ENCODE measurements at regions not wholly inside any gene's neighbourhood (a gene's known extent, or its start where the extent isn't known, plus 50 kb on each side); places are given as distances from the start of the nearest gene placed in this dataset.

DNA sequence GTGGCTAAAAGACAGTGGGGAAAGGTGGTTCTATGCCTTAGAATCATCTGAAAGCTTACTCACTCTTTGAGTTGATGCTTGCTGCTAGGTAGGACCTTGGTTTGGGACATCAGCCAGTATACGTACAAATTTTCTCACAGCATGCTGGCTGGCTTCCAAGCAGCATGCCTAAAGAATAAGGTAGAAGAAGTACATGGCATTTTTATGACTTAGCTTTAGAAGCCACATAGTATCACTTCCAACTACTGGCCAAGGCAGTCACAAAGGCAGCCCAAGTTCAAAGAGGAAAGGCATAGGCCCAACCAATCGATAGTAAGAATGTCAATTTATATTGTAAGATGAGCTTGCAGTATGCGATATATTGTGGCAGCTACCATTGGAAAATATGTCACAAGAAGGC, 284.2 kb upstream of the CAND1 start:
- DNase-seq (ENCODE audit: insufficient read length, low spot score) = no peak
- FAIRE-seq = no peak
- TF ChIP-seq POLR2AphosphoS5 (IDR thresholded peaks at IDR 0.05; ENCODE audit: low read depth, low read length) (no peak), POU2F2 (IDR thresholded peaks at IDR 0.05; ENCODE audit: low read depth, low read length) (no peak), SPI1 (IDR thresholded peaks at IDR 0.05; ENCODE audit: low read depth, low read length) (no peak)

- TF ChIP-seq POLR2AphosphoS5 (IDR thresholded peaks at IDR 0.05; ENCODE audit: low read depth, low read length) (no peak), TAF1 (IDR thresholded peaks at IDR 0.05; ENCODE audit: low read depth, low read length) (no peak), POLR2A (IDR thresholded peaks at IDR 0.05; ENCODE audit: low read depth, low read length) (no peak), PAX5 (IDR thresholded peaks at IDR 0.05; ENCODE audit: insufficient read depth, low read length, severe bottlenecking) (no peak), SPI1 (IDR thresholded peaks at IDR 0.05; ENCODE audit: low read depth, low read length) (no peak), POU2F2 (IDR thresholded peaks at IDR 0.05; ENCODE audit: low read depth, low read length) (no peak)
- no peak for DNase-seq (ENCODE audit: insufficient read length, low spot score)
- no peak for FAIRE-seq
Measured at GRCh38 chr12:66999141-66999540, 270.0 kb upstream of the CAND1 start.

- no peak for FAIRE-seq
- TF ChIP-seq POU2F2 (IDR thresholded peaks at IDR 0.05; ENCODE audit: low read depth, low read length) (no peak), TAF1 (IDR thresholded peaks at IDR 0.05; ENCODE audit: low read depth, low read length) (no peak), POLR2A (IDR thresholded peaks at IDR 0.05; ENCODE audit: low read depth, low read length) (no peak), SPI1 (IDR thresholded peaks at IDR 0.05; ENCODE audit: low read depth, low read length) (no peak), POLR2AphosphoS5 (IDR thresholded peaks at IDR 0.05; ENCODE audit: low read depth, low read length) (no peak), PAX5 (IDR thresholded peaks at IDR 0.05; ENCODE audit: insufficient read depth, low read length, severe bottlenecking) (no peak)
Measured at GRCh38 chr12:67001251-67001650, 267.9 kb upstream of the CAND1 start.

GRCh38 chr12:67002720-67003119, 266.4 kb upstream of the CAND1 start:
- TF ChIP-seq SPI1 (IDR thresholded peaks at IDR 0.05; ENCODE audit: low read depth, low read length) (no peak), POLR2AphosphoS5 (IDR thresholded peaks at IDR 0.05; ENCODE audit: low read depth, low read length) (no peak), POU2F2 (IDR thresholded peaks at IDR 0.05; ENCODE audit: low read depth, low read length) (no peak), PAX5 (IDR thresholded peaks at IDR 0.05; ENCODE audit: insufficient read depth, low read length, severe bottlenecking) (no peak), POLR2A (IDR thresholded peaks at IDR 0.05; ENCODE audit: low read depth, low read length) (no peak), TAF1 (IDR thresholded peaks at IDR 0.05; ENCODE audit: low read depth, low read length) (no peak)
- FAIRE-seq (no peak), DNase-seq (ENCODE audit: insufficient read length, low spot score) (no peak)

More at GRCh38 chr12:67001251-67001650, 267.9 kb upstream of the CAND1 start:
- no peak for DNase-seq (ENCODE audit: insufficient read length, low spot score)

- DNase-seq (ENCODE audit: insufficient read length, low spot score) (no peak), FAIRE-seq (no peak)
Measured at GRCh38 chr12:67006610-67007009, 262.5 kb upstream of the CAND1 start.

GRCh38 chr12:67014642-67015041, 254.5 kb upstream of the CAND1 start:
- FAIRE-seq (no peak), DNase-seq (ENCODE audit: insufficient read length, low spot score) (no peak)
- TF ChIP-seq POLR2A (IDR thresholded peaks at IDR 0.05; ENCODE audit: low read depth, low read length) (no peak), PAX5 (IDR thresholded peaks at IDR 0.05; ENCODE audit: insufficient read depth, low read length, severe bottlenecking) (no peak), SPI1 (IDR thresholded peaks at IDR 0.05; ENCODE audit: low read depth, low read length) (no peak), TAF1 (IDR thresholded peaks at IDR 0.05; ENCODE audit: low read depth, low read length) (no peak), POLR2AphosphoS5 (IDR thresholded peaks at IDR 0.05; ENCODE audit: low read depth, low read length) (no peak), POU2F2 (IDR thresholded peaks at IDR 0.05; ENCODE audit: low read depth, low read length) (no peak)

More at GRCh38 chr12:67006610-67007009, 262.5 kb upstream of the CAND1 start:
- TF ChIP-seq SPI1 (IDR thresholded peaks at IDR 0.05; ENCODE audit: low read depth, low read length) (no peak), POLR2A (IDR thresholded peaks at IDR 0.05; ENCODE audit: low read depth, low read length) (no peak), PAX5 (IDR thresholded peaks at IDR 0.05; ENCODE audit: insufficient read depth, low read length, severe bottlenecking) (no peak), POLR2AphosphoS5 (IDR thresholded peaks at IDR 0.05; ENCODE audit: low read depth, low read length) (no peak), POU2F2 (IDR thresholded peaks at IDR 0.05; ENCODE audit: low read depth, low read length) (no peak), TAF1 (IDR thresholded peaks at IDR 0.05; ENCODE audit: low read depth, low read length) (no peak)

- no peak for TF ChIP-seq POLR2AphosphoS5 (IDR thresholded peaks at IDR 0.05; ENCODE audit: low read depth, low read length)
- TF ChIP-seq SPI1 (IDR thresholded peaks at IDR 0.05; ENCODE audit: low read depth, low read length) = no peak
- no peak for TF ChIP-seq TAF1 (IDR thresholded peaks at IDR 0.05; ENCODE audit: low read depth, low read length)
- TF ChIP-seq PAX5 (IDR thresholded peaks at IDR 0.05; ENCODE audit: insufficient read depth, low read length, severe bottlenecking) = no peak
- TF ChIP-seq POLR2A (IDR thresholded peaks at IDR 0.05; ENCODE audit: low read depth, low read length) = no peak
- TF ChIP-seq POU2F2 (IDR thresholded peaks at IDR 0.05; ENCODE audit: low read depth, low read length) = no peak
- FAIRE-seq (no peak), DNase-seq (ENCODE audit: insufficient read length, low spot score) (no peak)
Measured at GRCh38 chr12:67018105-67018504, 251.1 kb upstream of the CAND1 start.

GRCh38 chr12:67019070-67019469, 250.1 kb upstream of the CAND1 start:
- DNase-seq (ENCODE audit: insufficient read length, low spot score) = no peak
- TF ChIP-seq POLR2AphosphoS5 (IDR thresholded peaks at IDR 0.05; ENCODE audit: low read depth, low read length) = no peak
- no peak for TF ChIP-seq TAF1 (IDR thresholded peaks at IDR 0.05; ENCODE audit: low read depth, low read length)
- no peak for TF ChIP-seq POU2F2 (IDR thresholded peaks at IDR 0.05; ENCODE audit: low read depth, low read length)
- TF ChIP-seq POLR2A (IDR thresholded peaks at IDR 0.05; ENCODE audit: low read depth, low read length) = no peak
- no peak for TF ChIP-seq SPI1 (IDR thresholded peaks at IDR 0.05; ENCODE audit: low read depth, low read length)
- TF ChIP-seq PAX5 (IDR thresholded peaks at IDR 0.05; ENCODE audit: insufficient read depth, low read length, severe bottlenecking) = no peak
- FAIRE-seq = no peak

DNA sequence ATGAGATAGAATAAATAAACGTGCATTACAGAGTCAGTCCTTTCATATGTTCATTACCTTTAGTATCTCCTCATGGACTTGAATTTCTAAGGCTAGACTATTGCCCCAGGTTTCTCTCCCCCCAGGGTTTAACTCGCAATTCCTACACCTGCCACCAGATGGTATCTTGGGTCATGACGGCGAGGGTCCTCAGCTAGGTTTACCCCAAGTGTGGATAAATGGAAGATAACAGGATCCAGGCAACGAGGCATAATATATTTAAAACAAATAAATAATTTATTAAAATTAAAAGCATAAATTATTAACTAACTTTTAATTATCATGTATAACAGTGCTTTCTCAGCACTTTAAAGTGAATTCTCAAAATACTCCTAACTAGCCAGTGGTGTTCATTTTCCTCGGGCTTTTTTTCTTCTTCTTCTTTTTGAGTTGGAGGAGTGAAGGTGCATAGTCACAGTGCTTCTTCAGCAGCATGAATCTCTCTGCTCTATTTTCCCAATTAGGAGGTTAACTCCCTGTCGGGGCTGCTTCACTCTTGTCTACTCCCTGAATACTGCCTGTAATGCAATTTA, 243.5 kb upstream of the CAND1 start:
- TF ChIP-seq POU2F2 (IDR thresholded peaks at IDR 0.05; ENCODE audit: low read depth, low read length) (no peak), PAX5 (IDR thresholded peaks at IDR 0.05; ENCODE audit: insufficient read depth, low read length, severe bottlenecking) (no peak), TAF1 (IDR thresholded peaks at IDR 0.05; ENCODE audit: low read depth, low read length) (no peak), POLR2A (IDR thresholded peaks at IDR 0.05; ENCODE audit: low read depth, low read length) (no peak), POLR2AphosphoS5 (IDR thresholded peaks at IDR 0.05; ENCODE audit: low read depth, low read length) (no peak), SPI1 (IDR thresholded peaks at IDR 0.05; ENCODE audit: low read depth, low read length) (no peak)
- DNase-seq (ENCODE audit: insufficient read length, low spot score) = peak; percentile 29
- peak; percentile 51 for FAIRE-seq

Measured in GM12891 (cell line).